ENCODE measurements at regions not wholly inside any gene's neighbourhood (a gene's known extent, or its start where the extent isn't known, plus 50 kb on each side); places are given as distances from the start of the nearest gene placed in this dataset.

GRCh38 chr3:194858382-194858781 is 172.7 kb downstream of the FAM43A start:
- H3K27me3 ChIP-seq (ENCODE audit: low read length), result no peaks in the 10 kb centered on the region
- H3K4me2 ChIP-seq (ENCODE audit: low read depth, low read length, poor library complexity, severe bottlenecking), result no peak overlapping the region
- no peaks in the 10 kb centered on the region for H3F3A ChIP-seq (ENCODE audit: insufficient read depth)
- H2AFZ ChIP-seq (ENCODE audit: low read depth, low read length, severe bottlenecking), result no peak overlapping the region
- TF ChIP-seq CTCF (IDR thresholded peaks at IDR 0.05; ENCODE audit: insufficient read depth, low read length, poor library complexity, severe bottlenecking) (no peak), EZH2phosphoT487 (conservative IDR thresholded peaks at IDR 0.05; ENCODE audit: low read length) (no peak)
- H3K9me2 ChIP-seq (replicated peaks; ENCODE audit: insufficient read depth, low read length), result no peaks in the 10 kb centered on the region
- no peak overlapping the region for H3K4me3 ChIP-seq (ENCODE audit: insufficient read depth, low read length, poor library complexity, severe bottlenecking)
- no peak overlapping the region for H3K27ac ChIP-seq (ENCODE audit: low read depth, low read length)
- no peaks in the 10 kb centered on the region for H3K9me3 ChIP-seq (ENCODE audit: insufficient read depth, low read length)
- H4K20me1 ChIP-seq (ENCODE audit: low read depth, low read length), result no peaks in the 10 kb centered on the region
- no peaks in the 10 kb centered on the region for H3K79me2 ChIP-seq (ENCODE audit: insufficient read depth, low read length)
- H3K36me3 ChIP-seq (ENCODE audit: low read length), result no peaks in the 10 kb centered on the region
- no peak overlapping the region for H3K9ac ChIP-seq (ENCODE audit: low read length)

- TF ChIP-seq EZH2phosphoT487 (conservative IDR thresholded peaks at IDR 0.05; ENCODE audit: low read length) (no peak), CTCF (IDR thresholded peaks at IDR 0.05; ENCODE audit: insufficient read depth, low read length, poor library complexity, severe bottlenecking) (no peak)
- no peaks in the 10 kb centered on the region for H3K79me2 ChIP-seq (ENCODE audit: insufficient read depth, low read length)
- H3K4me2 ChIP-seq (ENCODE audit: low read depth, low read length, poor library complexity, severe bottlenecking), result no peak overlapping the region
- H4K20me1 ChIP-seq (ENCODE audit: low read depth, low read length), result no peaks in the 10 kb centered on the region
- H2AFZ ChIP-seq (ENCODE audit: low read depth, low read length, severe bottlenecking), result no peak overlapping the region
- no peaks in the 10 kb centered on the region for H3F3A ChIP-seq (ENCODE audit: insufficient read depth)
- no peaks in the 10 kb centered on the region for H3K36me3 ChIP-seq (ENCODE audit: low read length)
- H3K9me3 ChIP-seq (ENCODE audit: insufficient read depth, low read length), result no peaks in the 10 kb centered on the region
- H3K27ac ChIP-seq (ENCODE audit: low read depth, low read length), result no peak overlapping the region
- no peak overlapping the region for H3K9ac ChIP-seq (ENCODE audit: low read length)
- no peaks in the 10 kb centered on the region for H3K9me2 ChIP-seq (replicated peaks; ENCODE audit: insufficient read depth, low read length)
- no peaks in the 10 kb centered on the region for H3K27me3 ChIP-seq (ENCODE audit: low read length)
- H3K4me3 ChIP-seq (ENCODE audit: insufficient read depth, low read length, poor library complexity, severe bottlenecking), result no peak overlapping the region
Observed at GRCh38 chr3:194860725-194861124, 175.0 kb downstream of the FAM43A start.

- Histone ChIP-seq H3K9ac (ENCODE audit: low read length) (no peak overlapping the region), H3K9me2 (replicated peaks; ENCODE audit: insufficient read depth, low read length) (no peaks in the 10 kb centered on the region), H3K4me2 (ENCODE audit: low read depth, low read length, poor library complexity, severe bottlenecking) (no peak overlapping the region), H3F3A (ENCODE audit: insufficient read depth) (no peaks in the 10 kb centered on the region), H4K20me1 (ENCODE audit: low read depth, low read length) (no peaks in the 10 kb centered on the region), H3K79me2 (ENCODE audit: insufficient read depth, low read length) (no peaks in the 10 kb centered on the region), H3K4me3 (ENCODE audit: insufficient read depth, low read length, poor library complexity, severe bottlenecking) (no peak overlapping the region), H3K27me3 (ENCODE audit: low read length) (no peaks in the 10 kb centered on the region), H3K27ac (ENCODE audit: low read depth, low read length) (no peak overlapping the region), H3K36me3 (ENCODE audit: low read length) (no peaks in the 10 kb centered on the region), H3K9me3 (ENCODE audit: insufficient read depth, low read length) (no peaks in the 10 kb centered on the region), H2AFZ (ENCODE audit: low read depth, low read length, severe bottlenecking) (no peak overlapping the region)
- no peak for TF ChIP-seq EZH2phosphoT487 (conservative IDR thresholded peaks at IDR 0.05; ENCODE audit: low read length)
- TF ChIP-seq CTCF (IDR thresholded peaks at IDR 0.05; ENCODE audit: insufficient read depth, low read length, poor library complexity, severe bottlenecking), result no peak
Observed at GRCh38 chr3:194861375-194861774, 175.7 kb downstream of the FAM43A start.

Measured in SU-DHL-6 (cell line).